Activated CD4-positive, alpha-beta memory T cell treated with anti-CD3 and anti-CD28 coated beads for 36 hours (primary cell): ENCODE measurements at regions not wholly inside any gene's neighbourhood (a gene's known extent, or its start where the extent isn't known, plus 50 kb on each side); places are given as distances from the start of the nearest gene placed in this dataset.

Experiments used
- CTCF ChIA-PET: fragments of 350-600 bp; sonication (Branson Sonifier 250); formaldehyde crosslinking; loops from one replicate; lab custom pipeline; 2021; ENCODE audit warnings: antibody characterized with exemption, inconsistent platforms; lab: Charles Lee
- POLR2A ChIA-PET: fragments of 350-600 bp; sonication (Branson Sonifier 250); formaldehyde crosslinking; loops from one replicate; lab custom pipeline; 2021; ENCODE audit warnings: antibody characterized with exemption; lab: Charles Lee
- DNase-seq: peaks from one replicate; pipeline ENCODE4 v3.0.0-alpha.2; 2020
- H3K27ac Mint-ChIP-seq: one replicate; pipeline ENCODE4 v1.8.0; 2021; ENCODE audit warnings: mixed read lengths
- H3K27me3 Mint-ChIP-seq: one replicate; pipeline ENCODE4 v1.8.0; 2021; ENCODE audit warnings: mixed read lengths
- H3K36me3 Mint-ChIP-seq: one replicate; pipeline ENCODE4 v1.8.0; 2021; ENCODE audit warnings: mixed read lengths
- H3K4me1 Mint-ChIP-seq: one replicate; pipeline ENCODE4 v1.8.0; 2021; ENCODE audit warnings: low read depth, mixed read lengths
- H3K4me3 Mint-ChIP-seq: one replicate; pipeline ENCODE4 v1.8.0; 2021; ENCODE audit warnings: mild to moderate bottlenecking, mixed read lengths
- H3K9me3 Mint-ChIP-seq: one replicate; pipeline ENCODE4 v1.8.0; 2021; ENCODE audit warnings: mixed read lengths
- intact Hi-C: fragments of 100-400 bp; cut with micrococcal nuclease; formaldehyde crosslinking; loops from one replicate; pipeline ENCODE4 v1.15.1; 2023

DNA sequence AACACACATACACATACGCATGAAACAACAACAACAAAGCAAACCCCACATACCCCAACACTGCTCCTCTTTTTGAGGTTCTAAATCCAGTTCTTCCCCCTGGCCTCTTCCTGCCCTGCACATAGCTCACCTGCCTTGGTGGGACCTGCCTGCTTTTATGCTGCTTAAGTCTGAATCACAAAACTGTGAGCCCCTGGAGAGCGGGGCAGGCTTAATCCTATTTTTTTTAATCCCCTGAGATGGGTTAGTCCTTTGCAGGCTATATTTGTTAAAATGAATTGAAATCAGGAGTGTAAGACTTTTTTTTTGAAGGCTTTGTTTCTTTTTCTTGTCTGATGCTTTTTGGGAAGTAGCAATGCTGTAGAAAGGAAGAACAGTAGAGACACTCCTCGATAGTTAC lies 84.6 kb upstream of the MAX start:
- intact Hi-C loops: no loop called here
- peaks cover 4% of the 10 kb centered on the region for H3K27me3 Mint-ChIP-seq
- H3K4me1 Mint-ChIP-seq: peaks cover 2% of the 10 kb centered on the region
- peaks cover 12% of the 10 kb centered on the region for H3K9me3 Mint-ChIP-seq
- POLR2A ChIA-PET: no interaction called here
- peaks cover 6% of the 10 kb centered on the region for H3K36me3 Mint-ChIP-seq
- H3K27ac Mint-ChIP-seq: no peak overlapping the region
- DNase-seq: no peak
- H3K4me3 Mint-ChIP-seq: no peak overlapping the region
- CTCF ChIA-PET: no interaction called here

DNA sequence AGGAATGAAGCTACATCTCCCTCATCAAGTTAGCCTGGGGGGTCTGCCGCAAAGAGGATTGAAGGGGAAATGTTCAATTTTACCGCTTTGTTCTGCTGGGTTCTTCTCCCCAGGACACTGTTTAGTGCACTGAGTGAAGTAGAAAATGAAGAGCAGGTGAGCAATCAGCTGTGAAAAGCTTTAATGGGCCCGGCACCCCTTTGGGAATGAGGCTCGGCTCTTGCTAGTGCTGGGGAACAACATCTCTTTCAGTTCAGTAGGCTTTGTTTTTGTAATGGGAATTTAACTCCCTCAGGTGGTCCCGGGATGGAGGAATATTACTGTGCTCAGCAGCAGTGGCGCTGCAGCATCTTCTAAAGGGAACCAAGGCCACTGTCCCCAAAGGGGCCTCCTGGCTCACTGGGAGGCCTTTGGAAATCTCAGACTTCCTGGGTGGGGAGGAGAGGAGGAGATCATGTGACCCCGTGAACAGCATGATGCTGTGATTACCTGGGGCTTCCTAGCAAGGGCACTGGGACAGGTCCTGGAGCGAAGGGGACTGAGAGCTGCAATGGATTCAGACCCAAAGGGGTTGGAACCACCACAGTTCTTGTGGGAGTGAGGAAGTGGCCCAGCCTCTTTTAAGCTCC lies 85.2 kb upstream of the MAX start:
- intact Hi-C loops: no loop called here
- H3K27ac Mint-ChIP-seq: no peak overlapping the region
- POLR2A ChIA-PET: no interaction called here
- CTCF ChIA-PET: no interaction called here
- no peak for DNase-seq
- H3K4me1 Mint-ChIP-seq: peaks cover 2% of the 10 kb centered on the region
- H3K36me3 Mint-ChIP-seq: peaks cover 2% of the 10 kb centered on the region
- H3K9me3 Mint-ChIP-seq: peaks cover 6% of the 10 kb centered on the region
- no peak overlapping the region for H3K4me3 Mint-ChIP-seq
- H3K27me3 Mint-ChIP-seq: peaks cover 4% of the 10 kb centered on the region

GRCh38 chr14:65190312-65190711 lies 88.0 kb upstream of the MAX start:
- DNase-seq: no peak
- Mint-ChIP-seq H3K27me3 (peaks cover 2% of the 10 kb centered on the region), H3K27ac (no peak overlapping the region), H3K36me3 (no peaks in the 10 kb centered on the region), H3K4me3 (no peak overlapping the region), H3K9me3 (no peaks in the 10 kb centered on the region), H3K4me1 (peaks cover 3% of the 10 kb centered on the region)
- ChIA-PET POLR2A (no interaction called here), CTCF (interaction anchor here (0.6 kb wide), 1 partner anchor 87 kb away, joined by 3 read pairs; no protein-coding TSS in a partner anchor)
- intact Hi-C loops: no loop called here

- H3K27me3 Mint-ChIP-seq: peaks cover 2% of the 10 kb centered on the region
- ChIA-PET CTCF (no interaction called here), POLR2A (no interaction called here)
- H3K27ac Mint-ChIP-seq: no peak overlapping the region
- intact Hi-C loops: no loop called here
- no peaks in the 10 kb centered on the region for H3K36me3 Mint-ChIP-seq
- no peak overlapping the region for H3K4me3 Mint-ChIP-seq
- no peak for DNase-seq
- peaks cover 11% of the 10 kb centered on the region for H3K4me1 Mint-ChIP-seq
- H3K9me3 Mint-ChIP-seq: no peaks in the 10 kb centered on the region
Measured at GRCh38 chr14:65191716-65192115, 89.4 kb upstream of the MAX start.

DNA sequence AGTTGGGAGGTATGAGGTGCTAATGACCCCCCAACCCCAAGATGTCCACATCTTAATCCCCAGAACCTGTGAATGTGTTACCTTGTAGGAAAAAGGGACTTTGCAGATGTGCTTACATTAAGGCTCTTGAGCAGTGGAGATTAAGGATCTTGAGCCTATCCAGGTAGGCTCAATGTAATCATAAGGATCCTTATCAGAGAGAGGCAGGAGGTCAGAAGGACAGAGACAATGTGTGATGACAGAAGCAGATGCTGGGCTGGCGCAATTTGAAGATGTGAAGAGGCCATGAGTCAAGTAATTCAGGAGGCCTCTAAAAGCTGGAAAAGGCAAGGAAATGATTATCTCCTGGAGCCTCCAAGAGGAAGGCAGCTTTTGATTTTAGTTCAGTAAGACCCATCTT lies 90.4 kb upstream of the MAX start:
- Mint-ChIP-seq H3K4me1 (peaks cover 11% of the 10 kb centered on the region), H3K27me3 (no peaks in the 10 kb centered on the region), H3K36me3 (no peaks in the 10 kb centered on the region), H3K4me3 (no peak overlapping the region), H3K9me3 (no peaks in the 10 kb centered on the region), H3K27ac (no peak overlapping the region)
- DNase-seq: no peak
- POLR2A ChIA-PET: no interaction called here
- intact Hi-C loops: no loop called here
- CTCF ChIA-PET: no interaction called here

DNA sequence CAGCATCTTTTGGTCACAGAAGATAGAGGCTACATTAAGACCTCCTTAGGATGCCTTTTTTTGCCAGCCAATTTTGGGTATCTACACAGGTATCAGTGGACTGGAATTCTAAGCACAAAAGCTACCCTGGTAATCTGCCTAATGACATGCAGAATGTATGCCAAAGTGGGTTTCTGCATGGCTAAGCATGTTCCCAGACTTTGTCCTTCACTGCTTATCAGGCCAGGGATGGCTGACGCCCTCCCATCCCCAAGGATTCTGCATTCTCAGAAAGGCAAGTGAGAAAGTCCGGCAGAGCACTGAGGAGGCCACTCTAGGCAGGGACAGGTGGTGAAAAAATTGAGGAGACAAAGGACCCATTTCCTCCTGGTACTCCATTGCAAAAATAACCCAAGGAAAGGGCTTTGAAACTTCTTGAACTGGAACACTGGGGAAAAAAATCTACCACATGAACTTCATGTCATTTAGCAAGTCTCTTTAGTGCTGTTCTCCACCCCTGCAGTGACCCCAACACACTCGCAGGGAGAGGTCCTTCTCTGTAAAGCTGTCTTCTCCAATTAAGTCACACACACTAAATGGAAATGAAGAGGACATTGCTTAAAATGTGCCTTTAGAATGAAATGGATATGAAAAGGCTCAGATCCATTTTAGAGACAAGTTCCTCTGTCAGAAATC lies 91.7 kb upstream of the MAX start:
- Mint-ChIP-seq H3K27ac (no peak overlapping the region), H3K9me3 (no peaks in the 10 kb centered on the region), H3K4me3 (no peak overlapping the region), H3K36me3 (no peaks in the 10 kb centered on the region), H3K27me3 (no peaks in the 10 kb centered on the region), H3K4me1 (peaks cover 11% of the 10 kb centered on the region)
- no peak for DNase-seq
- ChIA-PET CTCF (interaction anchor here (0.9 kb wide), 2 partner anchors 11 to 29 kb away, joined by 3 read pairs; no protein-coding TSS in a partner anchor), POLR2A (interaction anchor here (0.7 kb wide), 1 partner anchor 166 kb away, joined by 3 read pairs; no protein-coding TSS in a partner anchor)
- intact Hi-C loops: no loop called here

- intact Hi-C loops: no loop called here
- H3K4me3 Mint-ChIP-seq: no peak overlapping the region
- H3K27ac Mint-ChIP-seq: no peak overlapping the region
- ChIA-PET CTCF (interaction anchor here (0.9 kb wide), 2 partner anchors 10 to 30 kb away, joined by 3 read pairs; no protein-coding TSS in a partner anchor), POLR2A (no interaction called here)
- no peak for DNase-seq
- H3K36me3 Mint-ChIP-seq: no peaks in the 10 kb centered on the region
- H3K9me3 Mint-ChIP-seq: no peaks in the 10 kb centered on the region
- peaks cover 11% of the 10 kb centered on the region for H3K4me1 Mint-ChIP-seq
- H3K27me3 Mint-ChIP-seq: no peaks in the 10 kb centered on the region
Measured at GRCh38 chr14:65195042-65195719, 92.9 kb upstream of the MAX start.

DNA sequence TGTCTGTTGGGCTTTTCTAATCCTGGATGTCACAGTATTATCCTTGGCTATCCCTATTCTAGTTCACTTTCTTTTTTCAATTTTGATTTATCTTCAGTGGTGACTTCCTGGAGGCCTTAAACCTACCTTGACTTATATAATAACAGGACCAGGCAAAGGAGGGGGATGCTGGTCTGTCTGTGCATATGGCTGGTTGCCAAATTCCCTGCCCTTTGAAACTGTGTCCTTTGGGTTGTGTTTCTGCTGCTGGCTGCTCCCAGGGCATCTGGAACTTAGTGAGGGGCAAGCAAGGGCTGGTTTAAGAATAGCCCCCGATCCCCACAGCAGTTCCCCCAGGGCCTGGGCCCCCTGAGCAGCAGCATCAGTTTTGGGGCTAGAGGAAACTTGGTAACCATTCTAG lies 96.0 kb upstream of the MAX start:
- intact Hi-C loops: no loop called here
- Mint-ChIP-seq H3K4me3 (no peak overlapping the region), H3K27ac (no peak overlapping the region), H3K9me3 (peaks cover 6% of the 10 kb centered on the region), H3K27me3 (no peaks in the 10 kb centered on the region), H3K4me1 (peaks cover 11% of the 10 kb centered on the region), H3K36me3 (no peaks in the 10 kb centered on the region)
- DNase-seq: no peak
- ChIA-PET CTCF (no interaction called here), POLR2A (no interaction called here)

DNA sequence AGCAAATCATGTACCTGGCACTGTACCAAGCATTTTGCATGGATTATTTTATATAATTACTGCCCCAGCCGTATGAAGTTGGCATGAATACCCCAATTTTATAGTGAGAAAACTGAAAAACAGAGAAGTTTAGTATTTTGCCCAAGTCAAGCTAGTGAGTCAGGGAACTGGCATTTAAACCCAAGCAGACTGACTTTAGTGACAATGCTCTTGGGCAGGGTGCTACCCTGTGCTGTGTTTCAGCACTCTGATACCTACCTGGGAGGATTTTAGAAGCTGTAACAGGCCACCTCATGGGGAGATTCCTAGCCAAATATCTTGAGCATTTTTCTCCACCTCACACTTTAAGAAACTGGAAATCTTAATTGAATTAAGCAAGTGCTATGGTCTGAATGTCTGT lies 98.1 kb upstream of the MAX start:
- Mint-ChIP-seq H3K36me3 (no peaks in the 10 kb centered on the region), H3K27me3 (no peaks in the 10 kb centered on the region), H3K4me3 (no peak overlapping the region), H3K27ac (no peak overlapping the region), H3K4me1 (peaks cover 18% of the 10 kb centered on the region), H3K9me3 (peaks cover 10% of the 10 kb centered on the region)
- ChIA-PET CTCF (interaction anchor here (0.8 kb wide), 1 partner anchor 36 kb away, joined by 3 read pairs; no protein-coding TSS in a partner anchor), POLR2A (no interaction called here)
- intact Hi-C loops: no loop called here
- DNase-seq: no peak

DNA sequence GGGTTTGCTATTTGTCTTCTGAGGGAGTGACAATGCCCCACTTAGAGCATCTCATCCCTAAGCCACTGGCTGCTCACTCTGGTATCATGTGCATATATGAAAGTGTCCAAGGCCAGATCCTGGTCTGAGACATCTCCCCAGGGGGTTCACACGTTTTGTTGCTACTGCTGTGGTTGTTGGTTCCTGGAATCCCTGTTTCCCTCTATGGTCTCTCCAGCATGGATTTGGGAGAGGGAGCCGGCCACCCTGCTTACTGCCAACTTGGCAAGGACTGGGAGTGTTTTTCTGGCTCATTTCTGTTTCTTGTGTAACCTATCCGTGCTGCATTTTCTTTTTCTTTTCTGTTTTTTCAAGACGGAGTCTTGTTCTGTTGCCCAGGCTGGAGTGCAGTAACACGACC lies 101.3 kb upstream of the MAX start:
- Mint-ChIP-seq H3K27me3 (no peaks in the 10 kb centered on the region), H3K4me3 (no peak overlapping the region), H3K27ac (no peak overlapping the region), H3K9me3 (peaks cover 10% of the 10 kb centered on the region), H3K36me3 (peaks cover 2% of the 10 kb centered on the region), H3K4me1 (peaks cover 37% of the 10 kb centered on the region)
- DNase-seq: no peak
- intact Hi-C loops: no loop called here
- ChIA-PET POLR2A (no interaction called here), CTCF (interaction anchor here (1.3 kb wide), 1 partner anchor 208 kb away, joined by 4 read pairs; no protein-coding TSS in a partner anchor)

DNA sequence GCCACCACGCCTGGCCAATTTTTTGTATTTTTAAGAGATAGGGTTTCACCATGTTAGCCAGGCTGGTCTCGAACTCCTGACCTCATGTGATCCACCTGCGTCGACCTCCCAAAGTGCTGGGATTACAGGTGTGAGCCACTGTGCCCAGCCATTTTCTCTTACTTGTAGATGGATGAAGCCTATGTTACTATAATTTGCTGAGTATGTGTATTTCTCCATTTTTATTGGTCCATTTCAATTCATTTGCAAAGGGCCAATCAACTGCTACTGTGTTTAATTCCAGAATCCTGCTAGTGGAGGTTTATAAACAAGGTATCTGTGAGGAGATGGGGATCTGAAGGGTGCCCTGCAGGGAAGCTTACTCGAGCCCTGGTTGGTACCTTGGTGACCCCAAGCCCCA lies 101.7 kb upstream of the MAX start:
- DNase-seq: no peak
- H3K4me1 Mint-ChIP-seq: peaks cover 42% of the 10 kb centered on the region
- no peaks in the 10 kb centered on the region for H3K27me3 Mint-ChIP-seq
- intact Hi-C loops: no loop called here
- H3K27ac Mint-ChIP-seq: no peak overlapping the region
- H3K36me3 Mint-ChIP-seq: peaks cover 2% of the 10 kb centered on the region
- H3K9me3 Mint-ChIP-seq: peaks cover 10% of the 10 kb centered on the region
- ChIA-PET CTCF (no interaction called here), POLR2A (no interaction called here)
- no peak overlapping the region for H3K4me3 Mint-ChIP-seq

DNA sequence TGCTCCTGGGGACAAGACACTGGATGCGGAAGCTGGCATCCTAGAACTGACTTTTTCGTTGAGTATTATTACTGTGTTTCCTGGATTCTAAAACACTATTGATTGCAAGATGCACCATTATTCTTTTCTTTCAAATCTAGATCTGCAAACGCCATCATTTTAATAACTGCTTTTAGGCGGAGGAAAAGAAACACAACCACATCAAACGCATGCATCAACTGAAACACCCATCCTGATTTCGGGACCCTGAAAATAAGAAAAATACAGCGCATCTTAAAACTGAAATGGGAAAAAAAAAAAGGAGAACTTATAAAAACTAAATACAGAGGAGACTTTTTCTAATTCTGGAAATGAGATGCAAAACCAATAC lies 103.7 kb upstream of the MAX start:
- H3K4me1 Mint-ChIP-seq: peaks cover 56% of the 10 kb centered on the region
- peaks cover 10% of the 10 kb centered on the region for H3K9me3 Mint-ChIP-seq
- peaks cover 2% of the 10 kb centered on the region for H3K27me3 Mint-ChIP-seq
- CTCF ChIA-PET: interaction anchor here (0.9 to 1.6 kb wide), 9 partner anchors 22 to 754 kb away, joined by 3 to 6 read pairs (median 4); partner anchors contain the start of gene MAX
- peak overlapping the region; percentile 82 for H3K27ac Mint-ChIP-seq
- peaks cover 4% of the 10 kb centered on the region for H3K36me3 Mint-ChIP-seq
- H3K4me3 Mint-ChIP-seq: peak overlapping the region; percentile 50
- POLR2A ChIA-PET: interaction anchor here (0.6 to 1.6 kb wide), 9 partner anchors 19 to 209 kb away, joined by 3 to 8 read pairs (median 4); no protein-coding TSS in a partner anchor
- intact Hi-C loops: loop anchor here (1.0 to 5.0 kb wide), 13 partner anchors 26 to 723 kb away; partner anchors contain the start of genes FNTB and MAX
- DNase-seq: no peak
